OCI-LY7 (cell line): ENCODE measurements at regions not wholly inside any gene's neighbourhood (a gene's known extent, or its start where the extent isn't known, plus 50 kb on each side); places are given as distances from the start of the nearest gene placed in this dataset.

Source experiments
- BruUV-seq: library from RNA; stranded (reverse); fragments of 400-500 nt; replicated peaks from 2 replicates; lab custom pipeline; 2021; lab: Mats Ljungman, UMichigan
- CTCF ChIA-PET: fragments of 300-600 bp; sonication (Branson Sonifier 250); formaldehyde crosslinking; loops from one replicate; lab custom pipeline; 2022; ENCODE audit warnings: antibody characterized with exemption; ENCODE audit not compliant: unreplicated experiment; lab: Charles Lee
- POLR2A ChIA-PET: fragments of 300-600 bp; sonication (Branson Sonifier 250); formaldehyde crosslinking; loops from one replicate; lab custom pipeline; 2022; ENCODE audit warnings: antibody characterized with exemption; lab: Charles Lee
- DNase-seq: peaks from one replicate; pipeline ENCODE4 v3.0.0-alpha.2; 2015; ENCODE audit warnings: low spot score
- H2AFZ ChIP-seq: fragments of 200-600 bp; sonication (generic), shearing (Covaris generic); 2 replicates; pipeline ENCODE4 v1.6.1; 2014; ENCODE audit warnings: mild to moderate bottlenecking, antibody characterized with exemption, low read length, moderate library complexity
- H3K27ac ChIP-seq: fragments of 200-600 bp; sonication (generic); 2 replicates; pipeline ENCODE4 v1.5.1; 2014; ENCODE audit warnings: mixed run types, low read depth, mild to moderate bottlenecking, moderate library complexity, low read length, inconsistent platforms; ENCODE audit not compliant: poor library complexity, severe bottlenecking
- H3K36me3 ChIP-seq: fragments of 200-600 bp; sonication (generic); 2 replicates; pipeline ENCODE4 v1.6.1; 2014; ENCODE audit warnings: mild to moderate bottlenecking, antibody characterized with exemption, low read length, moderate library complexity, mixed read lengths; ENCODE audit not compliant: insufficient read depth
- H3K4me1 ChIP-seq: fragments of 200-600 bp; sonication (generic); 2 replicates; pipeline ENCODE4 v1.5.1; 2014; ENCODE audit warnings: mild to moderate bottlenecking, low read length; ENCODE audit not compliant: insufficient read depth, poor library complexity, severe bottlenecking
- H3K4me2 ChIP-seq: fragments of 200-600 bp; sonication (generic); 2 replicates; pipeline ENCODE4 v1.6.1; 2014; ENCODE audit warnings: mild to moderate bottlenecking, low read length
- H3K4me3 ChIP-seq: fragments of 200-600 bp; sonication (generic); 2 replicates; pipeline ENCODE4 v1.5.1; 2014; ENCODE audit warnings: mild to moderate bottlenecking, low read depth, low read length; ENCODE audit not compliant: poor library complexity, severe bottlenecking
- H3K79me2 ChIP-seq: fragments of 200-600 bp; sonication (generic); 2 replicates; pipeline ENCODE4 v1.6.1; 2016; ENCODE audit warnings: low read depth, mild to moderate bottlenecking, low read length, moderate library complexity, mixed read lengths; ENCODE audit not compliant: insufficient read depth
- H3K9me2 ChIP-seq: fragments of 200-600 bp; sonication (generic); 2 replicates; pipeline ENCODE4 v1.6.1; 2016; ENCODE audit warnings: mild to moderate bottlenecking, low read length, mixed read lengths; ENCODE audit not compliant: insufficient read depth
- H3K9me3 ChIP-seq: fragments of 200-600 bp; sonication (generic); 2 replicates; pipeline ENCODE4 v1.6.1; 2014; ENCODE audit warnings: mild to moderate bottlenecking, mixed run types, low read length, mixed read lengths
- H4K20me1 ChIP-seq: fragments of 200-600 bp; sonication (generic); 2 replicates; pipeline ENCODE4 v1.6.1; 2014; ENCODE audit warnings: mild to moderate bottlenecking, antibody characterized with exemption, low read length, moderate library complexity, mixed read lengths; ENCODE audit not compliant: insufficient read depth
- CTCF ChIP-seq: fragments of 200-600 bp; sonication (generic); conservative IDR thresholded peaks from 2 replicates; pipeline ENCODE4 v1.5.1; 2014; ENCODE audit warnings: mild to moderate bottlenecking, antibody characterized with exemption, low read length, moderate library complexity, mixed read lengths
- EZH2phosphoT487 ChIP-seq: fragments of 200-600 bp; sonication (generic); IDR thresholded peaks from 2 replicates; pipeline ENCODE4 v1.6.1; 2018; ENCODE audit warnings: low read depth, borderline replicate concordance, mild to moderate bottlenecking, mixed run types, antibody characterized with exemption, low read length, moderate library complexity, mixed read lengths
- intact Hi-C: fragments of 100-400 bp; cut with micrococcal nuclease; formaldehyde crosslinking; loops from one replicate; pipeline ENCODE4 v1.10.0; 2022; ENCODE audit not compliant: unreplicated experiment

- no peak overlapping the region for H3K4me2 ChIP-seq
- TF ChIP-seq CTCF (no peak), EZH2phosphoT487 (no peak)
- no peak overlapping the region for H2AFZ ChIP-seq
- intact Hi-C loops, result no loop called here
- H3K4me3 ChIP-seq, result no peak overlapping the region
- no peaks in the 10 kb centered on the region for H3K79me2 ChIP-seq
- ChIA-PET CTCF (no interaction called here), POLR2A (interaction anchor here (0.8 to 1.0 kb wide), 2 partner anchors 20 to 287 kb away, joined by 3 read pairs; no protein-coding TSS in a partner anchor)
- H4K20me1 ChIP-seq, result no peaks in the 10 kb centered on the region
- no peak for DNase-seq
- H3K36me3 ChIP-seq, result no peaks in the 10 kb centered on the region
- H3K9me3 ChIP-seq, result peaks cover 26% of the 10 kb centered on the region
- H3K27ac ChIP-seq, result no peak overlapping the region
- H3K4me1 ChIP-seq, result no peaks in the 10 kb centered on the region
- H3K9me2 ChIP-seq, result no peaks in the 10 kb centered on the region
- no TSS peak for BruUV-seq
Measured at GRCh38 chr1:172914501-172915144, 136.1 kb downstream of the TNFSF18 start.

- Histone ChIP-seq H2AFZ (no peak overlapping the region), H3K4me1 (no peaks in the 10 kb centered on the region), H3K27ac (no peak overlapping the region), H3K4me2 (no peak overlapping the region), H4K20me1 (no peaks in the 10 kb centered on the region), H3K4me3 (no peak overlapping the region), H3K9me2 (no peaks in the 10 kb centered on the region), H3K9me3 (peaks cover 26% of the 10 kb centered on the region), H3K36me3 (no peaks in the 10 kb centered on the region), H3K79me2 (no peaks in the 10 kb centered on the region)
- BruUV-seq, result no TSS peak
- POLR2A ChIA-PET, result no interaction called here
- intact Hi-C loops, result no loop called here
- TF ChIP-seq EZH2phosphoT487 (no peak), CTCF (no peak)
- CTCF ChIA-PET, result no interaction called here
- DNase-seq, result no peak
Measured at GRCh38 chr1:172915271-172915670, 135.5 kb downstream of the TNFSF18 start.

- no peak overlapping the region for H2AFZ ChIP-seq
- ChIA-PET CTCF (no interaction called here), POLR2A (no interaction called here)
- no peak for DNase-seq
- TF ChIP-seq CTCF (no peak), EZH2phosphoT487 (no peak)
- H3K4me1 ChIP-seq, result no peaks in the 10 kb centered on the region
- no peak overlapping the region for H3K4me3 ChIP-seq
- peaks cover 26% of the 10 kb centered on the region for H3K9me3 ChIP-seq
- H3K27ac ChIP-seq, result no peak overlapping the region
- H3K79me2 ChIP-seq, result no peaks in the 10 kb centered on the region
- H3K36me3 ChIP-seq, result no peaks in the 10 kb centered on the region
- no peaks in the 10 kb centered on the region for H4K20me1 ChIP-seq
- no TSS peak for BruUV-seq
- no peaks in the 10 kb centered on the region for H3K9me2 ChIP-seq
- H3K4me2 ChIP-seq, result no peak overlapping the region
- intact Hi-C loops, result no loop called here
Measured at GRCh38 chr1:172916116-172916515, 134.6 kb downstream of the TNFSF18 start.
